KOPT-K1 (cell line): ENCODE measurements at regions not wholly inside any gene's neighbourhood (a gene's known extent, or its start where the extent isn't known, plus 50 kb on each side); places are given as distances from the start of the nearest gene placed in this dataset.

Experiments used
- H3K27ac ChIP-seq: fragments of 200-600 bp; sonication (generic); 2 replicates; pipeline ENCODE4 v1.5.1; 2016; ENCODE audit warnings: antibody characterized with exemption, mild to moderate bottlenecking, low read depth, low read length; ENCODE audit not compliant: poor library complexity, severe bottlenecking
- H3K36me3 ChIP-seq: fragments of 200-600 bp; sonication (generic); 2 replicates; pipeline ENCODE4 v1.5.1; 2017; ENCODE audit warnings: antibody characterized with exemption, mild to moderate bottlenecking, low read length, moderate library complexity; ENCODE audit not compliant: insufficient read depth
- H3K9me3 ChIP-seq: fragments of 200-600 bp; sonication (generic); 2 replicates; pipeline ENCODE4 v1.5.1; 2017; ENCODE audit warnings: antibody characterized with exemption, low read length, mild to moderate bottlenecking; ENCODE audit not compliant: insufficient read depth, poor library complexity, severe bottlenecking

DNA sequence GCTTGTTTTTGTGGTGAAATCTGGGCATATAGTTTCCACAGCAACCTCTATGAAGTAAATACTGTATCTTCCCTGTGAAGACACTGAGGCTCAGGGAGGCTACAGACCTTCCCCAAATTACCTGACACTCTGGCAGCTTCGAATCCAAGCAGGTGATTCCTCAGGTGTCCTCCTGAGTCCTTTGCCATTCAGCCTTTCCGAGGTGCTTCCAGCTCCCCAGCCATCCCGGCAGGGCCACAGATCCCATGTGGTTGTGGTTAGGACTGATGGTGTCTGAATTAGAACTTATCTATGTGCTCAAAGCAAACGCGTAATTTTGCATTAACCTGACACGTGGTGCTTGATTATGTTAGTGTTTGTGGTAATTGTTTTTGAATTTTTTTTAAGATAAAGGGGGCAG, 785.6 kb downstream of the BRD1 start:
- H3K9me3 ChIP-seq = no peaks in the 10 kb centered on the region
- H3K27ac ChIP-seq = no peak overlapping the region

DNA sequence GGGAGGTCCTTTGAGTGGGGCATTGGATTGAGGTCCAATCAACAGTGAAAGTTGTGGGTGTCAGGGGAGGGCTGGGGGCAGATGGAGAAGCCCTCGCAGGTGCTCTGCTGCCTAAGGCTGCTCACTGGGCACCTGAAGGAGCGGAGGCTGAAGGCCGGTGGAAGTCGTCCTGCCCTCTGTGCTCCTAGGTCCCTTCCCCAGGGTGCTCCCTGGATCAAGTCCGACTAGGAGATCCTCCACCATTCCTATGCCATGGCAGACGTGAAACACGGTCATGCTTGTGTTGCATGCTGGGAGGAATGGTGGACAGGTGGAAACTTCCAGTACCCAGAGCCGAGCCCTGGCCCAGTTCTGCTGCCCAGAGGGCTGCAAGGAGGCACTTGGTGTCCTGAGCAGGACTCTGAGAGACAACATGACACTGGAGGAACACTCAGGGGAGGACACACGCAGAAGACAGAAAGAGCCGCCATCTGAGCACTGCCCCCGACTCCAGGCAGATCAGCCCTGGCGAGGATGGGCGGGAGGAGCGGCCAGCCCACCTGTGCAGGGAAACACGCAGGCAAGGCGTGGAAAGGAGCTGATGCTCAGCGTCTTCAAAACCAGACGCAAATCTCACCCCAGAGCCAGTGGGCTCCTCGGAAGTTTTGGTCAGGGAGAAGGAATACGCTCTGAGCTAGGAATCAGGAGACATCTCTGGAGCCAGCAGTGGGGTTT, 786.8 kb downstream of the BRD1 start:
- Histone ChIP-seq H3K9me3 (no peaks in the 10 kb centered on the region), H3K27ac (no peak overlapping the region), H3K36me3 (no peaks in the 10 kb centered on the region)

More for the DNA sequence above, 785.6 kb downstream of the BRD1 start:
- H3K36me3 ChIP-seq = no peaks in the 10 kb centered on the region

GRCh38 chr22:49040111-49040510, 787.6 kb downstream of the BRD1 start:
- Histone ChIP-seq H3K27ac (no peak overlapping the region), H3K36me3 (no peaks in the 10 kb centered on the region), H3K9me3 (no peaks in the 10 kb centered on the region)

GRCh38 chr22:49039625-49040024, 788.0 kb downstream of the BRD1 start:
- H3K27ac ChIP-seq = no peak overlapping the region
- H3K9me3 ChIP-seq = no peaks in the 10 kb centered on the region
- no peaks in the 10 kb centered on the region for H3K36me3 ChIP-seq

GRCh38 chr22:49037701-49038245, 789.9 kb downstream of the BRD1 start:
- H3K27ac ChIP-seq = no peak overlapping the region

DNA sequence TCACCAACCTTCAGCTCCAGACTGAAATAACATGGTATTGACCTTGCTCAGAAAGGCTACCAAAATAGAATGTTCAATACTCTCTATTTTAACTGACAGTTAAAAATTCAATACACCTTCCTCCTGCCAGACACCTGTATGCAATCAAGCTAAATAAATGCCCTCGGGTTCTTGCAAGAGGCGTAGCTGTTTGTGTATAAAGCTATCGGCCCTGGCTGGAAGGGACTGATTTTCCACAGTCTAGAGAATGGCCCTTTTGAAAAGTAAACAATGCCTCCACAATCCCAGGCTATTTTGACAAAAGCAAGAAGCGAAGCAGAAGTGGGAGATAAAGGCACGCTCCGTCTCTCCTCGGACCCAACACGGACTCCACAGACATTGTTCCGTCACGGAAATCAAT, 791.2 kb downstream of the BRD1 start:
- Histone ChIP-seq H3K36me3 (no peaks in the 10 kb centered on the region), H3K27ac (no peak overlapping the region), H3K9me3 (no peaks in the 10 kb centered on the region)

More at GRCh38 chr22:49037701-49038245, 789.9 kb downstream of the BRD1 start:
- H3K36me3 ChIP-seq = no peaks in the 10 kb centered on the region
- no peaks in the 10 kb centered on the region for H3K9me3 ChIP-seq

DNA sequence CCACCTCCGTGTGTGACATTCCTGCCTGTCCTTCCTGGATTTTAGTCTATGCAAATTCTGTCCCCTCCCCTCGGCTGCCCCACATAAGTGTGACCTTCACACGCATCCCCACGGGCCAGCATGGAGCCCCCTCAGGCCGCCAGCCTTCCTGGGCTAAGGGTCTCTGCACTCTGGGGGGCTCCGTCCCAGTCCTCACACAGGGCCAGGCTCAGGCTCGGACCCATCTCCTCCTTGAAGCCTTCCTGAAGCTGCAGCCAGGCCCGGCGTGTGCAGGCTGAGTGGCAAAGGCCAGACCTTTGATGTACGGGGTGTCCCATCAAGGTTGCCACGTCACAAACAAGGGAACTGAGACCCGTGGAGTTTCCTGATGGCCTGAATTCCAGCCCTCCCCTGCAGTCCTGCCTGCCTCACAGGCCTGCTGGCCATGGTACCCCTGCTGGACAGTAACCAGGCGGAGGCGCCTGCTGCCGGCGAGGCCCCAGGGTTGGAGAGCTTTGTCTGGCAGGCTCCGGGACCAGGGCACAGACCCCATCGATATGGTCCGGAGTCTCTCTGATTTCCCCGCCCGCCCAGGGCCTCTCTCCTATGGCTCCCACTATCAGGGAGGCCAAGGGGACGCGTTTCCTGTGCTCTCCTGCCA, 791.7 kb downstream of the BRD1 start:
- H3K27ac ChIP-seq = no peak overlapping the region
- H3K9me3 ChIP-seq = no peaks in the 10 kb centered on the region
- no peaks in the 10 kb centered on the region for H3K36me3 ChIP-seq

GRCh38 chr22:49034836-49035817, 792.5 kb downstream of the BRD1 start:
- Histone ChIP-seq H3K9me3 (no peaks in the 10 kb centered on the region), H3K27ac (no peak overlapping the region), H3K36me3 (no peaks in the 10 kb centered on the region)

- H3K36me3 ChIP-seq = no peaks in the 10 kb centered on the region
- no peaks in the 10 kb centered on the region for H3K9me3 ChIP-seq
- H3K27ac ChIP-seq = no peak overlapping the region
Observed at GRCh38 chr22:49033616-49034015, 794.1 kb downstream of the BRD1 start.

DNA sequence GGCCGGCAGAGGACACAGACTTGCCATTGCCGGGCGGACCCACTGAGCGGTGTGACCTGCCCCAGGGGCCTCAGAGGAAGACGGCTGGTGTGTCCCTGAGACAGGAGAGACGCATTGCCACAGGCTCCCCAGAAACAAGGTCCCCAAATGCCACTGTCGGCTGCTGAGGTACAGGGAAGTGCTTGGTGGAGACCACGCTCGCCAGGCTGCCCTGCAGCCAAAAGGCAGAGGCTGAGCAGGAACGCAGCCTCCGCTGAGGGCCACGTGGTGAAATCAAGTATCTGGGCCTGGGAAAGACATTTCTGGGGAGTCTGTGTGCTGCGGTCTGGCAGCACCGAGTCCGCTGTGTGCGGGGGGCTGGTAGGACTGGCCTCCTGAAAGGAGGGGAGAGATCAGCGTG, 794.9 kb downstream of the BRD1 start:
- no peaks in the 10 kb centered on the region for H3K36me3 ChIP-seq
- H3K9me3 ChIP-seq = no peaks in the 10 kb centered on the region
- no peak overlapping the region for H3K27ac ChIP-seq

GRCh38 chr22:49031746-49032330, 795.8 kb downstream of the BRD1 start:
- no peak overlapping the region for H3K27ac ChIP-seq
- H3K9me3 ChIP-seq = no peaks in the 10 kb centered on the region
- H3K36me3 ChIP-seq = no peaks in the 10 kb centered on the region

DNA sequence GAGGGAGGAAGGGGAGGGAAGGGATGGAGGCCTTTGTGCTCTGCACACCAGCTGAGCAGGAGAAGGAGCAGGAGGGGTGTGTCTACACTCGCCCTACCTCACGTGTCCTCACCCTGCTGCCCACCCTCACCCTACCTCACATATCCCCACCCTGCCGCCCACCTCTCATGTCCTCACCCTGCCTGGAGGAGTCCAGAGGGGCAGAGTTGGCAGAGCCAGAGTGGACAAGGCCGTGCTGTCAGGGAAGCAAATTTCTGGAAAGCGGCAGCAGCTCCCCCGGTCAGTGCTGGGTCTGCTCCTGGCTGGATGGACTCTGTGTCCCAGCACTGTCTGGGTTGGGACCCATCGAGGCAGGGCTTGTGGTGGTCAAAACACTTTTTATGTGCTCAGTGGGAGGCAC, 799.6 kb downstream of the BRD1 start:
- Histone ChIP-seq H3K36me3 (no peaks in the 10 kb centered on the region), H3K9me3 (no peaks in the 10 kb centered on the region), H3K27ac (no peak overlapping the region)

GRCh38 chr22:49027368-49027670, 800.4 kb downstream of the BRD1 start:
- Histone ChIP-seq H3K27ac (no peak overlapping the region), H3K9me3 (no peaks in the 10 kb centered on the region), H3K36me3 (no peaks in the 10 kb centered on the region)

- Histone ChIP-seq H3K36me3 (no peaks in the 10 kb centered on the region), H3K9me3 (no peaks in the 10 kb centered on the region), H3K27ac (no peak overlapping the region)
Observed at GRCh38 chr22:49026494-49027367, 800.9 kb downstream of the BRD1 start.
